OCI-LY1 (cell line): ENCODE measurements at regions not wholly inside any gene's neighbourhood (a gene's known extent, or its start where the extent isn't known, plus 50 kb on each side); places are given as distances from the start of the nearest gene placed in this dataset.

Experiments
- H2AFZ ChIP-seq: fragments of 200-600 bp; sonication (generic), shearing (Covaris generic); 2 replicates; pipeline ENCODE4 v1.6.0; 2014; ENCODE audit warnings: antibody characterized with exemption, mild to moderate bottlenecking, low read length
- H3F3A ChIP-seq: fragments of 200-600 bp; sonication (generic), shearing (Covaris generic); 2 replicates; pipeline ENCODE4 v1.6.0; 2014; ENCODE audit warnings: mild to moderate bottlenecking, antibody characterized with exemption, low read length, moderate library complexity; ENCODE audit not compliant: insufficient read depth
- H3K27ac ChIP-seq: fragments of 200-600 bp; sonication (generic); 2 replicates; pipeline ENCODE4 v1.5.1; 2014; ENCODE audit warnings: low read length, mixed run types, mild to moderate bottlenecking, low read depth; ENCODE audit not compliant: poor library complexity, severe bottlenecking
- H3K27me3 ChIP-seq: fragments of 200-600 bp; sonication (generic); 2 replicates; pipeline ENCODE4 v1.6.0; 2014; ENCODE audit warnings: antibody characterized with exemption, mild to moderate bottlenecking, low read length, moderate library complexity; ENCODE audit not compliant: insufficient read depth
- H3K36me3 ChIP-seq: fragments of 200-600 bp; sonication (generic); 2 replicates; pipeline ENCODE4 v1.6.1; 2014; ENCODE audit warnings: mild to moderate bottlenecking, antibody characterized with exemption, low read length, moderate library complexity, mixed read lengths; ENCODE audit not compliant: insufficient read depth
- H3K4me1 ChIP-seq: fragments of 200-600 bp; sonication (generic); 2 replicates; pipeline ENCODE4 v1.5.1; 2014; ENCODE audit warnings: mild to moderate bottlenecking, low read length, moderate library complexity; ENCODE audit not compliant: insufficient read depth, severe bottlenecking
- H3K4me2 ChIP-seq: fragments of 200-600 bp; sonication (generic), shearing (Covaris generic); 2 replicates; pipeline ENCODE4 v1.6.1; 2014; ENCODE audit warnings: low read length
- H3K4me3 ChIP-seq: fragments of 200-600 bp; sonication (generic); 2 replicates; pipeline ENCODE4 v1.5.1; 2014; ENCODE audit warnings: low read length, low read depth, mild to moderate bottlenecking, mixed read lengths; ENCODE audit not compliant: poor library complexity, severe bottlenecking
- H3K79me2 ChIP-seq: fragments of 200-600 bp; shearing (Covaris generic); 2 replicates; pipeline ENCODE4 v1.6.1; 2016; ENCODE audit warnings: mixed run types, low read length, mixed read lengths; ENCODE audit not compliant: insufficient read depth
- H3K9ac ChIP-seq: fragments of 200-600 bp; sonication (generic), shearing (Covaris generic); 2 replicates; pipeline ENCODE4 v1.6.1; 2014; ENCODE audit warnings: mild to moderate bottlenecking, low read length, mixed read lengths
- H3K9me2 ChIP-seq: fragments of 200-600 bp; sonication (generic), shearing (Covaris generic); 2 replicates; pipeline ENCODE4 v1.6.1; 2014; ENCODE audit warnings: low read depth, mild to moderate bottlenecking, low read length, mixed read lengths
- H3K9me3 ChIP-seq: fragments of 200-600 bp; shearing (Covaris generic); 2 replicates; pipeline ENCODE4 v1.6.1; 2014; ENCODE audit warnings: low read length, mixed read lengths
- H4K20me1 ChIP-seq: fragments of 200-600 bp; sonication (generic), shearing (Covaris generic); 2 replicates; pipeline ENCODE4 v1.6.0; 2016; ENCODE audit warnings: mild to moderate bottlenecking, low read length; ENCODE audit not compliant: insufficient read depth
- CTCF ChIP-seq: fragments of 200-600 bp; sonication (generic), shearing (Covaris generic); IDR thresholded peaks from 2 replicates; pipeline ENCODE4 v1.5.1; 2017; ENCODE audit warnings: mild to moderate bottlenecking, antibody characterized with exemption, low read length, moderate library complexity, mixed read lengths
- EZH2 ChIP-seq: fragments of 200-600 bp; sonication (generic), shearing (Covaris generic); IDR thresholded peaks from 2 replicates; pipeline ENCODE4 v1.8.0; 2017; ENCODE audit warnings: borderline replicate concordance, mixed run types, mild to moderate bottlenecking, antibody characterized with exemption, low read length, moderate library complexity, mixed read lengths

- Histone ChIP-seq H3K27me3 (no peaks in the 10 kb centered on the region), H3K9me3 (no peaks in the 10 kb centered on the region), H3K4me3 (no peak overlapping the region), H3K4me2 (no peak overlapping the region), H3K9me2 (no peaks in the 10 kb centered on the region), H3K27ac (no peak overlapping the region), H4K20me1 (no peaks in the 10 kb centered on the region), H3F3A (no peaks in the 10 kb centered on the region), H3K36me3 (no peaks in the 10 kb centered on the region), H3K9ac (no peak overlapping the region), H3K4me1 (no peaks in the 10 kb centered on the region), H2AFZ (no peak overlapping the region), H3K79me2 (no peaks in the 10 kb centered on the region)
- TF ChIP-seq EZH2 (no peak), CTCF (no peak)
Observed at GRCh38 chr2:109711230-109712122, 82.6 kb upstream of the RGPD5 start.

GRCh38 chr2:109712123-109712449 is 82.0 kb upstream of the RGPD5 start:
- Histone ChIP-seq H3K27me3 (no peaks in the 10 kb centered on the region), H3K4me1 (no peaks in the 10 kb centered on the region), H3K27ac (no peak overlapping the region), H3K4me3 (no peak overlapping the region), H3K9ac (no peak overlapping the region), H2AFZ (no peak overlapping the region), H3F3A (no peaks in the 10 kb centered on the region), H3K9me3 (no peaks in the 10 kb centered on the region), H3K36me3 (no peaks in the 10 kb centered on the region), H3K9me2 (no peaks in the 10 kb centered on the region), H4K20me1 (no peaks in the 10 kb centered on the region), H3K79me2 (no peaks in the 10 kb centered on the region), H3K4me2 (no peak overlapping the region)
- TF ChIP-seq EZH2 (no peak), CTCF (no peak)

- H3K4me2 ChIP-seq: no peak overlapping the region
- H3K36me3 ChIP-seq: no peaks in the 10 kb centered on the region
- H3K4me3 ChIP-seq: no peak overlapping the region
- H3K79me2 ChIP-seq: no peaks in the 10 kb centered on the region
- no peaks in the 10 kb centered on the region for H3K27me3 ChIP-seq
- H3K27ac ChIP-seq: no peak overlapping the region
- no peaks in the 10 kb centered on the region for H4K20me1 ChIP-seq
- no peak for TF ChIP-seq CTCF
- no peak for TF ChIP-seq EZH2
- no peak overlapping the region for H2AFZ ChIP-seq
- no peaks in the 10 kb centered on the region for H3F3A ChIP-seq
- no peaks in the 10 kb centered on the region for H3K4me1 ChIP-seq
- H3K9me3 ChIP-seq: no peaks in the 10 kb centered on the region
- H3K9me2 ChIP-seq: no peaks in the 10 kb centered on the region
- H3K9ac ChIP-seq: no peak overlapping the region
Observed at GRCh38 chr2:109712746-109713145, 81.4 kb upstream of the RGPD5 start.
